ENCODE measurements at regions not wholly inside any gene's neighbourhood (a gene's known extent, or its start where the extent isn't known, plus 50 kb on each side); places are given as distances from the start of the nearest gene placed in this dataset.

DNA sequence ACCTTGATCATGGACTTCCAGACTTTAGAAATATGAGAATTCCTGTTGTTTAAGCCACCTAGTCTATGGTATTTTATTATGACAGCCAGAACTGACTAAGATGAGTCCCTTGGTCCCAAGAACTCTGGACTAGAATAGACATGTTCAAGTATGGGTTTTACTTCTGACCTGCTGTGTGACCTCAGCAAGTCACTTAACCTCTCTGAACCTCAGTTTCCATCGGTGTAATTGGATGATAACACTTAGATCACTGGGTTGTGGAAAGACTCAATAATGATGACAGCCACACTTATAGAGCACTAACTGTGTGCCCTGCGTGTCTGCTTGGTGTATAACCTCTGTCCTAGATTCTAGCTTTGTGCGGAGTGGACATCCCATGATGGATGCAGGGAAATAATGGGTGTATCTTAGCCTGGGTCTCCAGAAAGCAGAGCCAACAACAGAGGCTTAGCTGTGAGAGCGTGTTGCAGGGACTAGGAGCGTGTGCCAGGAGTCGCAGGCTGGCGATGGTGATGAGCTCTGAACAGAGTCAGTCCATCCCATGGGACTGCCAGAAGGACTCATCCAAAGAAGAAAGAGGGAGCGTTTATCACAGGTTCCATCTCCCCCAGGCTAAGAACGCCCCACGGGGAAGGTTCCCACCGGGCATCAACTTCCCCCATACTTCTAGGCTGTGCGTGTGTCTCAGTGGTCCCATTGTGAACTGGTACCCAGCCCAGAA lies 93.2 kb upstream of the TP53I11 start:
- H2AFZ ChIP-seq (ENCODE audit: low read length) = no peak overlapping the region
- CTCF ChIA-PET (ENCODE audit: low intra/inter-chr PET ratio, low total read pairs) = no interaction called here
- H3K4me2 ChIP-seq (ENCODE audit: low read depth, low read length) = no peak overlapping the region
- H3K36me3 ChIP-seq (replicated peaks in 1 of 2; ENCODE audit: control insufficient read depth in 1 of 2, insufficient read depth in 2 of 2, low read length in 2 of 2) = no peaks in the 10 kb centered on the region
- intact Hi-C loops (cut with micrococcal nuclease; ENCODE audit: unreplicated experiment) (no loop called here), in situ Hi-C loops (cut with HindIII; ENCODE audit: extremely low pct_ligation_motif_present, low pct_unique_long_range_greater_than_20kb) (no loop called here)
- H3K4me1 ChIP-seq (ENCODE audit: insufficient read depth, low read length) = no peaks in the 10 kb centered on the region
- WGBS (ENCODE audit: low lambda C conversion rate) = 9% methylated on average over 11 of the region's 12 CpGs
- H3K9ac ChIP-seq (ENCODE audit: insufficient read depth, low read depth, low read length) = no peak overlapping the region
- no peak overlapping the region for H3K27ac ChIP-seq (ENCODE audit: extremely low read length, insufficient read depth, low read length)
- H4K20me1 ChIP-seq (ENCODE audit: insufficient read depth, low read length) = no peaks in the 10 kb centered on the region
- no TSS peak for BruUV-seq (replicated peaks)
- FAIRE-seq (no peak), ATAC-seq (no peak), DNase-seq (ENCODE audit: low spot score) (no peak)
- POLR2A ChIA-PET = no interaction called here
- peak; percentile 53; the same call in 1 of the 2 replicates for TF ChIP-seq ZNF768 (CRISPR knock-in tag; IDR thresholded peaks at IDR 0.05)
- no peak for TF ChIP-seq USF2 (IDR thresholded peaks at IDR 0.05; ENCODE audit: low read depth, low read length)
- TF ChIP-seq USF2 (CRISPR knock-in tag; IDR thresholded peaks at IDR 0.05; ENCODE audit: borderline replicate concordance) = no peak
- H3K9me3 ChIP-seq (ENCODE audit: low read length) = no peaks in the 10 kb centered on the region
- H3K4me3 ChIP-seq (replicated peaks in 1 of 3; ENCODE audit: insufficient read depth in 1 of 3, low read depth in 2 of 3, low read length in 3 of 3) = no peak overlapping the region
- peaks cover 3 to 19% of the 10 kb centered on the region in 2 experiments; a peak in 4 of 5 replicates for H3K27me3 ChIP-seq (ENCODE audit: control insufficient read depth in 1 of 2, insufficient read depth in 2 of 2, low read length in 2 of 2)
- H3K79me2 ChIP-seq (ENCODE audit: insufficient read depth, low read length) = no peaks in the 10 kb centered on the region

- no TSS peak for BruUV-seq (replicated peaks)
- Histone ChIP-seq H3K27me3 (ENCODE audit: control insufficient read depth in 1 of 2, insufficient read depth in 2 of 2, low read length in 2 of 2) (peaks cover 3 to 25% of the 10 kb centered on the region in 2 experiments; a peak in 4 of 5 replicates), H3K79me2 (ENCODE audit: insufficient read depth, low read length) (no peaks in the 10 kb centered on the region), H3K4me3 (replicated peaks in 1 of 3; ENCODE audit: insufficient read depth in 1 of 3, low read depth in 2 of 3, low read length in 3 of 3) (no peak overlapping the region), H3K4me1 (ENCODE audit: insufficient read depth, low read length) (no peaks in the 10 kb centered on the region), H3K27ac (ENCODE audit: extremely low read length, insufficient read depth, low read length) (no peak overlapping the region), H2AFZ (ENCODE audit: low read length) (no peak overlapping the region), H3K9ac (ENCODE audit: insufficient read depth, low read depth, low read length) (no peak overlapping the region), H3K4me2 (ENCODE audit: low read depth, low read length) (no peak overlapping the region), H3K9me3 (ENCODE audit: low read length) (no peaks in the 10 kb centered on the region), H4K20me1 (ENCODE audit: insufficient read depth, low read length) (no peaks in the 10 kb centered on the region), H3K36me3 (replicated peaks in 1 of 2; ENCODE audit: control insufficient read depth in 1 of 2, insufficient read depth in 2 of 2, low read length in 2 of 2) (no peaks in the 10 kb centered on the region)
- CTCF ChIA-PET (ENCODE audit: low intra/inter-chr PET ratio, low total read pairs) = no interaction called here
- ATAC-seq = no peak
- POLR2A ChIA-PET = no interaction called here
- TF ChIP-seq HMG20B (CRISPR knock-in tag; conservative IDR thresholded peaks at IDR 0.05) (no peak), ZBTB25 (CRISPR knock-in tag; IDR thresholded peaks at IDR 0.05) (no peak), ZNF484 (CRISPR knock-in tag; IDR thresholded peaks at IDR 0.05; ENCODE audit: borderline replicate concordance, low read depth) (no peak)
- TF ChIP-seq, protein P1, sequence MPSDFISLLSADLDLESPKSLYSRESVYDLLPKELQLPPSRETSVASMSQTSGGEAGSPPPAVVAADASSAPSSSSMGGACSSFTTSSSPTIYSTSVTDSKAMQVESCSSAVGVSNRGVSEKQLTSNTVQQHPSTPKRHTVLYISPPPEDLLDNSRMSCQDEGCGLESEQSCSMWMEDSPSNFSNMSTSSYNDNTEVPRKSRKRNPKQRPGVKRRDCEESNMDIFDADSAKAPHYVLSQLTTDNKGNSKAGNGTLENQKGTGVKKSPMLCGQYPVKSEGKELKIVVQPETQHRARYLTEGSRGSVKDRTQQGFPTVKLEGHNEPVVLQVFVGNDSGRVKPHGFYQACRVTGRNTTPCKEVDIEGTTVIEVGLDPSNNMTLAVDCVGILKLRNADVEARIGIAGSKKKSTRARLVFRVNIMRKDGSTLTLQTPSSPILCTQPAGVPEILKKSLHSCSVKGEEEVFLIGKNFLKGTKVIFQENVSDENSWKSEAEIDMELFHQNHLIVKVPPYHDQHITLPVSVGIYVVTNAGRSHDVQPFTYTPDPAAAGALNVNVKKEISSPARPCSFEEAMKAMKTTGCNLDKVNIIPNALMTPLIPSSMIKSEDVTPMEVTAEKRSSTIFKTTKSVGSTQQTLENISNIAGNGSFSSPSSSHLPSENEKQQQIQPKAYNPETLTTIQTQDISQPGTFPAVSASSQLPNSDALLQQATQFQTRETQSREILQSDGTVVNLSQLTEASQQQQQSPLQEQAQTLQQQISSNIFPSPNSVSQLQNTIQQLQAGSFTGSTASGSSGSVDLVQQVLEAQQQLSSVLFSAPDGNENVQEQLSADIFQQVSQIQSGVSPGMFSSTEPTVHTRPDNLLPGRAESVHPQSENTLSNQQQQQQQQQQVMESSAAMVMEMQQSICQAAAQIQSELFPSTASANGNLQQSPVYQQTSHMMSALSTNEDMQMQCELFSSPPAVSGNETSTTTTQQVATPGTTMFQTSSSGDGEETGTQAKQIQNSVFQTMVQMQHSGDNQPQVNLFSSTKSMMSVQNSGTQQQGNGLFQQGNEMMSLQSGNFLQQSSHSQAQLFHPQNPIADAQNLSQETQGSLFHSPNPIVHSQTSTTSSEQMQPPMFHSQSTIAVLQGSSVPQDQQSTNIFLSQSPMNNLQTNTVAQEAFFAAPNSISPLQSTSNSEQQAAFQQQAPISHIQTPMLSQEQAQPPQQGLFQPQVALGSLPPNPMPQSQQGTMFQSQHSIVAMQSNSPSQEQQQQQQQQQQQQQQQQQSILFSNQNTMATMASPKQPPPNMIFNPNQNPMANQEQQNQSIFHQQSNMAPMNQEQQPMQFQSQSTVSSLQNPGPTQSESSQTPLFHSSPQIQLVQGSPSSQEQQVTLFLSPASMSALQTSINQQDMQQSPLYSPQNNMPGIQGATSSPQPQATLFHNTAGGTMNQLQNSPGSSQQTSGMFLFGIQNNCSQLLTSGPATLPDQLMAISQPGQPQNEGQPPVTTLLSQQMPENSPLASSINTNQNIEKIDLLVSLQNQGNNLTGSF (CRISPR knock-in tag; IDR thresholded peaks at IDR 0.05) = no peak
- 31% methylated on average over 18 of the region's 19 CpGs for WGBS (ENCODE audit: low lambda C conversion rate)
- FAIRE-seq = no peak
- in situ Hi-C loops (cut with HindIII; ENCODE audit: extremely low pct_ligation_motif_present, low pct_unique_long_range_greater_than_20kb) (no loop called here), intact Hi-C loops (cut with micrococcal nuclease; ENCODE audit: unreplicated experiment) (no loop called here)
- no peak for DNase-seq (ENCODE audit: low spot score)
Observed at GRCh38 chr11:45045683-45046471, 95.2 kb upstream of the TP53I11 start.
